ENCODE measurements at regions not wholly inside any gene's neighbourhood (a gene's known extent, or its start where the extent isn't known, plus 50 kb on each side); places are given as distances from the start of the nearest gene placed in this dataset.

- H2BK120ac ChIP-seq (replicated peaks; ENCODE audit: low read depth, low read length), result no peak overlapping the region
- no peaks in the 10 kb centered on the region for H3K4me1 ChIP-seq (replicated peaks in 1 of 4; ENCODE audit: control insufficient read depth in 3 of 4, insufficient read depth in 4 of 4, low read length in 3 of 4)
- no peak overlapping the region for H2BK15ac ChIP-seq (ENCODE audit: low read length)
- H3K14ac ChIP-seq (ENCODE audit: insufficient read length), result no peak overlapping the region
- no peak overlapping the region for H4K5ac ChIP-seq (ENCODE audit: insufficient read length, low read depth, low read length)
- DNase-seq (ENCODE audit: low read depth in 1 of 2, low spot score in 2 of 2), result no peak
- H2AK5ac ChIP-seq (ENCODE audit: low read depth, low read length), result no peak overlapping the region
- no peak overlapping the region for H3K4ac ChIP-seq (replicated peaks; ENCODE audit: insufficient read length, low read depth, low read length)
- H3K79me2 ChIP-seq (ENCODE audit: control insufficient read depth in 1 of 2, insufficient read depth in 2 of 2, low read length in 2 of 2), result no peaks in the 10 kb centered on the region
- H2BK20ac ChIP-seq (ENCODE audit: low read length), result no peak overlapping the region
- ChIA-PET POLR2A (ENCODE audit: partially characterized antibody) (interaction anchor here (0.7 kb wide), 1 partner anchor 41 kb away, joined by 3 read pairs; no protein-coding TSS in a partner anchor), CTCF (ENCODE audit: partially characterized antibody) (no interaction called here)
- no peaks in the 10 kb centered on the region for H3K9me3 ChIP-seq (ENCODE audit: insufficient read depth in 2 of 2, low read depth in 1 of 2, low read length in 1 of 2)
- H3K27me3 ChIP-seq (replicated peaks in 1 of 4; ENCODE audit: control insufficient read depth in 3 of 4, extremely low read depth in 1 of 4, insufficient read depth in 3 of 4, low read length in 3 of 4), result no peaks in the 10 kb centered on the region
- 60% methylated on average over 3 of the region's 3 CpGs; no CpG with 5 or more reads in 1 of the 2 experiments for WGBS, 2 experiments (ENCODE audit: extremely low coverage in 1 of 2, insufficient coverage in 1 of 2, insufficient read length in 1 of 2, insufficient replicate concordance in 2 of 2, low coverage in 1 of 2, low lambda C conversion rate in 2 of 2, missing lambda C conversion rate in 1 of 2)
- no peak overlapping the region for H4K8ac ChIP-seq (ENCODE audit: extremely low read depth, insufficient read depth, low read length)
- no peak overlapping the region for H3K4me2 ChIP-seq (ENCODE audit: insufficient read depth in 1 of 2, low read depth in 2 of 2, low read length in 2 of 2)
- no peaks in the 10 kb centered on the region for H4K20me1 ChIP-seq (replicated peaks in 1 of 2; ENCODE audit: control insufficient read depth in 1 of 2, insufficient read depth in 2 of 2, low read length in 2 of 2)
- H3K23me2 ChIP-seq (ENCODE audit: low read depth, low read length), result no peaks in the 10 kb centered on the region
- no peaks in the 10 kb centered on the region for H3K36me3 ChIP-seq (ENCODE audit: control insufficient read depth in 2 of 4, insufficient read depth in 4 of 4, low read length in 3 of 4)
- H4K91ac ChIP-seq (replicated peaks; ENCODE audit: insufficient read length, low read length), result no peak overlapping the region
- no peak for FAIRE-seq
- no peak overlapping the region for H2BK12ac ChIP-seq (ENCODE audit: low read depth, low read length)
- H3K4me3 ChIP-seq (ENCODE audit: extremely low read depth in 1 of 4, insufficient read depth in 2 of 4, low read depth in 3 of 4, low read length in 4 of 4), result no peak overlapping the region
- H3K56ac ChIP-seq (replicated peaks; ENCODE audit: insufficient read length, low read depth, low read length), result no peak overlapping the region
- no peak overlapping the region for H2AFZ ChIP-seq (ENCODE audit: low read length)
- H2BK5ac ChIP-seq (ENCODE audit: low read depth, low read length), result no peak overlapping the region
- H3K23ac ChIP-seq (ENCODE audit: insufficient read length), result no peak overlapping the region
- H3K18ac ChIP-seq (ENCODE audit: extremely low read depth, low read length), result no peak overlapping the region
- H3K9ac ChIP-seq (replicated peaks in 1 of 4; ENCODE audit: extremely low read depth in 1 of 4, low read depth in 3 of 4, low read length in 3 of 4), result no peak overlapping the region
- no peak overlapping the region for H3K27ac ChIP-seq (ENCODE audit: low read depth, low read length)
- H3K79me1 ChIP-seq (ENCODE audit: low read depth, low read length), result no peaks in the 10 kb centered on the region
- TF ChIP-seq SRF (IDR thresholded peaks at IDR 0.05; ENCODE audit: low read depth, low read length) (no peak), RXRA (IDR thresholded peaks at IDR 0.05; ENCODE audit: insufficient read depth, low read depth, low read length) (no peak), CEBPB (IDR thresholded peaks at IDR 0.05; ENCODE audit: low read depth, low read length) (no peak), BRCA1 (IDR thresholded peaks at IDR 0.05; ENCODE audit: low read depth, low read length) (no peak), SIRT6 (IDR thresholded peaks at IDR 0.05; ENCODE audit: low read length) (no peak), BCL11A (IDR thresholded peaks at IDR 0.05; ENCODE audit: low read depth in 2 of 2, low read length in 2 of 2) (no peak), EGR1 (IDR thresholded peaks at IDR 0.05; ENCODE audit: borderline replicate concordance, low read depth, low read length) (no peak), KDM4A (IDR thresholded peaks at IDR 0.05; ENCODE audit: low read depth, low read length, severe bottlenecking) (no peak), SAP30 (IDR thresholded peaks at IDR 0.05; ENCODE audit: insufficient read depth, insufficient replicate concordance, low read length) (no peak), RNF2 (IDR thresholded peaks at IDR 0.05; ENCODE audit: borderline replicate concordance, low read depth, low read length, missing control alignments, poor library complexity, severe bottlenecking) (no peak), GABPA (IDR thresholded peaks at IDR 0.05; ENCODE audit: borderline replicate concordance, insufficient read depth, low read length) (no peak)
- TF ChIP-seq, protein P1, sequence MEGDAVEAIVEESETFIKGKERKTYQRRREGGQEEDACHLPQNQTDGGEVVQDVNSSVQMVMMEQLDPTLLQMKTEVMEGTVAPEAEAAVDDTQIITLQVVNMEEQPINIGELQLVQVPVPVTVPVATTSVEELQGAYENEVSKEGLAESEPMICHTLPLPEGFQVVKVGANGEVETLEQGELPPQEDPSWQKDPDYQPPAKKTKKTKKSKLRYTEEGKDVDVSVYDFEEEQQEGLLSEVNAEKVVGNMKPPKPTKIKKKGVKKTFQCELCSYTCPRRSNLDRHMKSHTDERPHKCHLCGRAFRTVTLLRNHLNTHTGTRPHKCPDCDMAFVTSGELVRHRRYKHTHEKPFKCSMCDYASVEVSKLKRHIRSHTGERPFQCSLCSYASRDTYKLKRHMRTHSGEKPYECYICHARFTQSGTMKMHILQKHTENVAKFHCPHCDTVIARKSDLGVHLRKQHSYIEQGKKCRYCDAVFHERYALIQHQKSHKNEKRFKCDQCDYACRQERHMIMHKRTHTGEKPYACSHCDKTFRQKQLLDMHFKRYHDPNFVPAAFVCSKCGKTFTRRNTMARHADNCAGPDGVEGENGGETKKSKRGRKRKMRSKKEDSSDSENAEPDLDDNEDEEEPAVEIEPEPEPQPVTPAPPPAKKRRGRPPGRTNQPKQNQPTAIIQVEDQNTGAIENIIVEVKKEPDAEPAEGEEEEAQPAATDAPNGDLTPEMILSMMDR (IDR thresholded peaks at IDR 0.05; ENCODE audit: control extremely low read depth in 1 of 3, insufficient read depth in 1 of 3, low read depth in 1 of 3, low read length in 3 of 3), result no peak
Measured at GRCh38 chr4:114361249-114361648, 237.4 kb upstream of the UGT8 start.

Data from H1 (cell line).